Inferior parietal cortex (tissue), 1 donor: ENCODE measurements at regions not wholly inside any gene's neighbourhood (a gene's known extent, or its start where the extent isn't known, plus 50 kb on each side); places are given as distances from the start of the nearest gene placed in this dataset.
"Not testable (repeated sequence)": the region's sequence is repeated elsewhere in the genome, so short reads cannot be mapped to it uniquely, and the experiment has no call there.

Experiments
- DNase-seq: peaks from one replicate; pipeline ENCODE4 v3.0.0-alpha.2; 2016; ENCODE audit errors: extremely low spot score

- no peak for DNase-seq
Observed at GRCh38 chr5:56686337-56687195, 128.8 kb upstream of the MAP3K1 start.

- DNase-seq, result no peak
Observed at GRCh38 chr5:56685503-56686217, 129.7 kb upstream of the MAP3K1 start.

GRCh38 chr5:56684159-56684558 is 131.2 kb upstream of the MAP3K1 start:
- no peak for DNase-seq

GRCh38 chr5:56683733-56684132 is 131.6 kb upstream of the MAP3K1 start:
- no peak for DNase-seq

GRCh38 chr5:56683281-56683680 is 132.1 kb upstream of the MAP3K1 start:
- DNase-seq, result no peak

- DNase-seq, result no peak
Observed at GRCh38 chr5:56681346-56681745, 134.0 kb upstream of the MAP3K1 start.

GRCh38 chr5:56680731-56681130 is 134.6 kb upstream of the MAP3K1 start:
- DNase-seq, result no peak

- no peak for DNase-seq
Observed at GRCh38 chr5:56677690-56678305, 137.6 kb upstream of the MAP3K1 start.

GRCh38 chr5:56676091-56676768 is 139.1 kb upstream of the MAP3K1 start:
- no peak for DNase-seq

- DNase-seq, result no peak
Observed at GRCh38 chr5:56674441-56674840, 140.9 kb upstream of the MAP3K1 start.

- no peak for DNase-seq
Observed at GRCh38 chr5:56673171-56673570, 142.2 kb upstream of the MAP3K1 start.

- DNase-seq, result no peak
Observed at GRCh38 chr5:56671571-56671970, 143.8 kb upstream of the MAP3K1 start.

GRCh38 chr5:56670916-56671315 is 144.4 kb upstream of the MAP3K1 start:
- no peak for DNase-seq

GRCh38 chr5:56669534-56670483 is 145.5 kb upstream of the MAP3K1 start:
- DNase-seq, result no peak

GRCh38 chr5:56668996-56669395 is 146.4 kb upstream of the MAP3K1 start:
- DNase-seq, result no peak

- no peak for DNase-seq
Observed at GRCh38 chr5:56667692-56668091, 147.7 kb upstream of the MAP3K1 start.

GRCh38 chr5:56666901-56667300 is 148.4 kb upstream of the MAP3K1 start:
- DNase-seq, result no peak

GRCh38 chr5:56665117-56665516 is 150.2 kb upstream of the MAP3K1 start:
- not testable (repeated sequence) for DNase-seq

GRCh38 chr5:56664025-56664424 is 151.3 kb upstream of the MAP3K1 start:
- DNase-seq, result no peak

GRCh38 chr5:56663523-56663922 is 151.8 kb upstream of the MAP3K1 start:
- DNase-seq, result no peak

- DNase-seq, result no peak
Observed at GRCh38 chr5:56662893-56663292, 152.5 kb upstream of the MAP3K1 start.
